RWPE2 (cell line): ENCODE measurements at regions not wholly inside any gene's neighbourhood (a gene's known extent, or its start where the extent isn't known, plus 50 kb on each side); places are given as distances from the start of the nearest gene placed in this dataset.

Source experiments
- ATAC-seq: fragments of 200-7000 bp; cut with Tn5 transposase; 3 replicates; pipeline ENCODE4 v1.9.1; 2021; ENCODE audit warnings: low read depth
- DNase-seq: peaks from one replicate; pipeline ENCODE4 v3.0.0-alpha.2; 2020; ENCODE audit warnings: low spot score
- H3K27ac ChIP-seq: fragments of 450-650 bp; 2 replicates; pipeline ENCODE4 v1.5.1; 2017; ENCODE audit warnings: mild to moderate bottlenecking; ENCODE audit not compliant: poor library complexity, severe bottlenecking
- H3K27me3 ChIP-seq: fragments of 250-450 bp; sonication (Bioruptor Pico); 2 replicates; pipeline ENCODE4 v1.5.1; 2021; ENCODE audit warnings: mild to moderate bottlenecking, moderate library complexity; ENCODE audit not compliant: insufficient read depth, poor library complexity, severe bottlenecking
- H3K36me3 ChIP-seq: fragments of 250-450 bp; sonication (Bioruptor Pico); 2 replicates; pipeline ENCODE4 v1.5.1; 2020; ENCODE audit warnings: low read depth, mild to moderate bottlenecking, moderate library complexity
- H3K4me1 ChIP-seq: fragments of 250-450 bp; sonication (Bioruptor Pico); 2 replicates; pipeline ENCODE4 v1.5.1; 2021; ENCODE audit warnings: mild to moderate bottlenecking, moderate library complexity; ENCODE audit not compliant: insufficient read depth, poor library complexity, severe bottlenecking
- H3K4me3 ChIP-seq: fragments of 250-450 bp; sonication (Bioruptor Pico); 2 replicates; pipeline ENCODE4 v1.5.1; 2021; ENCODE audit warnings: mild to moderate bottlenecking, moderate library complexity; ENCODE audit not compliant: severe bottlenecking
- H3K9me3 ChIP-seq: fragments of 250-450 bp; sonication (Bioruptor Pico); 2 replicates; pipeline ENCODE4 v1.5.1; 2021; ENCODE audit warnings: mild to moderate bottlenecking, moderate library complexity; ENCODE audit not compliant: severe bottlenecking
- CTCF ChIP-seq: fragments of 450-650 bp; IDR thresholded peaks from one replicate; pipeline ENCODE4 v1.5.1; 2017; ENCODE audit warnings: mild to moderate bottlenecking, moderate library complexity; ENCODE audit not compliant: poor library complexity, severe bottlenecking

GRCh38 chr13:37401721-37402120, 196.8 kb downstream of the POSTN start:
- Histone ChIP-seq H3K4me1 (no peaks in the 10 kb centered on the region), H3K9me3 (no peaks in the 10 kb centered on the region), H3K36me3 (no peaks in the 10 kb centered on the region), H3K27ac (no peak overlapping the region), H3K27me3 (no peaks in the 10 kb centered on the region), H3K4me3 (no peak overlapping the region)
- no peak for TF ChIP-seq CTCF
- DNase-seq (no peak), ATAC-seq (no peak)

- no peak for ATAC-seq
- Histone ChIP-seq H3K4me1 (no peaks in the 10 kb centered on the region), H3K4me3 (no peak overlapping the region), H3K36me3 (no peaks in the 10 kb centered on the region), H3K27ac (no peak overlapping the region), H3K27me3 (no peaks in the 10 kb centered on the region), H3K9me3 (no peaks in the 10 kb centered on the region)
- no peak for TF ChIP-seq CTCF
- no peak for DNase-seq
Measured at GRCh38 chr13:37397535-37397934, 201.0 kb downstream of the POSTN start.

GRCh38 chr13:37395544-37395943, 203.0 kb downstream of the POSTN start:
- Histone ChIP-seq H3K4me3 (no peak overlapping the region), H3K27ac (no peak overlapping the region), H3K27me3 (no peaks in the 10 kb centered on the region), H3K9me3 (no peaks in the 10 kb centered on the region), H3K36me3 (no peaks in the 10 kb centered on the region), H3K4me1 (no peaks in the 10 kb centered on the region)
- no peak for TF ChIP-seq CTCF
- ATAC-seq (no peak), DNase-seq (no peak)

GRCh38 chr13:37392389-37392788, 206.2 kb downstream of the POSTN start:
- Histone ChIP-seq H3K4me3 (no peak overlapping the region), H3K27me3 (no peaks in the 10 kb centered on the region), H3K36me3 (no peaks in the 10 kb centered on the region), H3K27ac (no peak overlapping the region), H3K9me3 (no peaks in the 10 kb centered on the region), H3K4me1 (no peaks in the 10 kb centered on the region)
- no peak for TF ChIP-seq CTCF
- DNase-seq = no peak
- ATAC-seq = no peak

- TF ChIP-seq CTCF = no peak
- Histone ChIP-seq H3K27me3 (no peaks in the 10 kb centered on the region), H3K4me1 (no peaks in the 10 kb centered on the region), H3K4me3 (no peak overlapping the region), H3K36me3 (no peaks in the 10 kb centered on the region), H3K9me3 (no peaks in the 10 kb centered on the region), H3K27ac (no peak overlapping the region)
- ATAC-seq = no peak
- DNase-seq = no peak
Measured at GRCh38 chr13:37390735-37391134, 207.8 kb downstream of the POSTN start.
